Upper lobe of left lung (tissue), 4 donors: ENCODE measurements at regions not wholly inside any gene's neighbourhood (a gene's known extent, or its start where the extent isn't known, plus 50 kb on each side); places are given as distances from the start of the nearest gene placed in this dataset.

Experiments used
- POLR2AphosphoS5 ChIP-seq, 2 donors: sonication (generic); formaldehyde crosslinking; IDR thresholded peaks; one replicate each; pipeline ENCODE4 v1.5.1; 2017; ENCODE audit warnings: antibody characterized with exemption in 2 of 2
- TF ChIP-seq, protein P1 (sequence below), 6 experiments: fragments of 450-650 bp in 4 of 6; fragments of 200-600 bp in 2 of 6; sonication (generic) in 2 of 6; IDR thresholded peaks; one replicate each; pipeline ENCODE4 v1.5.1; 2016 to 2019; ENCODE audit warnings: antibody characterized with exemption in 6 of 6

DNA sequence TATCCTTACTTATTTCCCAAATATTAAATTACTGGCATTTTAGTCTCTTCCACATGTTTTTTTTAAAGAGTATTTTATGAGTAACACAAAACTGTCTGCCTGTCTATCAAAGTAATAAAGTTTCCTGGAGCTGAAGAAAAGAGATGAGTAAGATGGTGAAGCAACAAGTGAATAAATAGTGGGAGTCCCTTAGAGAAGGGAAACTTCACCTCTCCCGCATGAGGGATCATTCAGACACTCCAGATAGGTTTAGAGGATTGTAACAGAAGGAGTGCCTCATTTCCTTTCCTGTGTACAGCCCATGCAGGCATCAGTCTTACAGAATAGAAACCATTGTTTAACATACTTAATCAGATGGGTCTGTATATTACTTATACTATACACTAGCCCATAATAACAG, 205.7 kb downstream of the USP25 start:
- TF ChIP-seq, protein P1, sequence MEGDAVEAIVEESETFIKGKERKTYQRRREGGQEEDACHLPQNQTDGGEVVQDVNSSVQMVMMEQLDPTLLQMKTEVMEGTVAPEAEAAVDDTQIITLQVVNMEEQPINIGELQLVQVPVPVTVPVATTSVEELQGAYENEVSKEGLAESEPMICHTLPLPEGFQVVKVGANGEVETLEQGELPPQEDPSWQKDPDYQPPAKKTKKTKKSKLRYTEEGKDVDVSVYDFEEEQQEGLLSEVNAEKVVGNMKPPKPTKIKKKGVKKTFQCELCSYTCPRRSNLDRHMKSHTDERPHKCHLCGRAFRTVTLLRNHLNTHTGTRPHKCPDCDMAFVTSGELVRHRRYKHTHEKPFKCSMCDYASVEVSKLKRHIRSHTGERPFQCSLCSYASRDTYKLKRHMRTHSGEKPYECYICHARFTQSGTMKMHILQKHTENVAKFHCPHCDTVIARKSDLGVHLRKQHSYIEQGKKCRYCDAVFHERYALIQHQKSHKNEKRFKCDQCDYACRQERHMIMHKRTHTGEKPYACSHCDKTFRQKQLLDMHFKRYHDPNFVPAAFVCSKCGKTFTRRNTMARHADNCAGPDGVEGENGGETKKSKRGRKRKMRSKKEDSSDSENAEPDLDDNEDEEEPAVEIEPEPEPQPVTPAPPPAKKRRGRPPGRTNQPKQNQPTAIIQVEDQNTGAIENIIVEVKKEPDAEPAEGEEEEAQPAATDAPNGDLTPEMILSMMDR (IDR thresholded peaks at IDR 0.05): no peak
- no peak for TF ChIP-seq POLR2AphosphoS5 (IDR thresholded peaks at IDR 0.05)
